ENCODE measurements at regions not wholly inside any gene's neighbourhood (a gene's known extent, or its start where the extent isn't known, plus 50 kb on each side); places are given as distances from the start of the nearest gene placed in this dataset.

GRCh38 chr1:58909914-58910681 is 126.3 kb upstream of the JUN start:
- H3K4me1 ChIP-seq (ENCODE audit: control insufficient read depth in 5 of 5, insufficient read depth in 5 of 5, low read length in 5 of 5), result peaks cover 0 to 16% (median 7%) of the 10 kb centered on the region in 5 donors
- no peak overlapping the region for H3K9ac ChIP-seq (ENCODE audit: low read length in 5 of 5)
- no peak overlapping the region for H3K27ac ChIP-seq (ENCODE audit: low read depth, low read length)
- peaks cover 0 to 6% (median 4%) of the 10 kb centered on the region in 5 donors for H3K9me3 ChIP-seq (ENCODE audit: control insufficient read depth in 5 of 5, low read length in 5 of 5)
- H3K4me3 ChIP-seq (ENCODE audit: low read depth in 1 of 5, low read length in 5 of 5), result no peak overlapping the region
- H3K27me3 ChIP-seq (ENCODE audit: control insufficient read depth in 5 of 5, insufficient read depth in 4 of 5, low read length in 5 of 5), result no peaks in the 10 kb centered on the region
- no peaks in the 10 kb centered on the region for H3K36me3 ChIP-seq (ENCODE audit: control insufficient read depth in 5 of 5, insufficient read depth in 5 of 5, low read length in 5 of 5)

GRCh38 chr1:58911841-58912499 is 128.1 kb upstream of the JUN start:
- H3K4me1 ChIP-seq (ENCODE audit: control insufficient read depth in 5 of 5, insufficient read depth in 5 of 5, low read length in 5 of 5), result peaks cover 0 to 16% (median 7%) of the 10 kb centered on the region in 5 donors
- no peak overlapping the region for H3K4me3 ChIP-seq (ENCODE audit: low read depth in 1 of 5, low read length in 5 of 5)
- H3K9me3 ChIP-seq (ENCODE audit: control insufficient read depth in 5 of 5, low read length in 5 of 5), result peaks cover 0 to 13% (median 7%) of the 10 kb centered on the region in 5 donors
- H3K36me3 ChIP-seq (ENCODE audit: control insufficient read depth in 5 of 5, insufficient read depth in 5 of 5, low read length in 5 of 5), result no peaks in the 10 kb centered on the region
- H3K27ac ChIP-seq (ENCODE audit: low read depth, low read length), result no peak overlapping the region
- no peaks in the 10 kb centered on the region for H3K27me3 ChIP-seq (ENCODE audit: control insufficient read depth in 5 of 5, insufficient read depth in 4 of 5, low read length in 5 of 5)
- no peak overlapping the region for H3K9ac ChIP-seq (ENCODE audit: low read length in 5 of 5)

- no peaks in the 10 kb centered on the region for H3K36me3 ChIP-seq (ENCODE audit: control insufficient read depth in 5 of 5, insufficient read depth in 5 of 5, low read length in 5 of 5)
- H3K9ac ChIP-seq (ENCODE audit: low read length in 5 of 5), result no peak overlapping the region
- H3K4me1 ChIP-seq (ENCODE audit: control insufficient read depth in 5 of 5, insufficient read depth in 5 of 5, low read length in 5 of 5), result peaks cover 0 to 7% (median 0%) of the 10 kb centered on the region in 5 donors
- H3K4me3 ChIP-seq (ENCODE audit: low read depth in 1 of 5, low read length in 5 of 5), result no peak overlapping the region
- no peak overlapping the region for H3K27ac ChIP-seq (ENCODE audit: low read depth, low read length)
- peaks cover 0 to 13% (median 7%) of the 10 kb centered on the region in 5 donors for H3K9me3 ChIP-seq (ENCODE audit: control insufficient read depth in 5 of 5, low read length in 5 of 5)
- no peaks in the 10 kb centered on the region for H3K27me3 ChIP-seq (ENCODE audit: control insufficient read depth in 5 of 5, insufficient read depth in 4 of 5, low read length in 5 of 5)
Measured at GRCh38 chr1:58914925-58915324, 131.1 kb upstream of the JUN start.

- Histone ChIP-seq H3K4me1 (ENCODE audit: control insufficient read depth in 5 of 5, insufficient read depth in 5 of 5, low read length in 5 of 5) (peaks cover 0 to 4% (median 3%) of the 10 kb centered on the region in 5 donors), H3K36me3 (ENCODE audit: control insufficient read depth in 5 of 5, insufficient read depth in 5 of 5, low read length in 5 of 5) (no peaks in the 10 kb centered on the region), H3K27me3 (ENCODE audit: control insufficient read depth in 5 of 5, insufficient read depth in 4 of 5, low read length in 5 of 5) (no peaks in the 10 kb centered on the region), H3K9ac (ENCODE audit: low read length in 5 of 5) (no peak overlapping the region), H3K4me3 (ENCODE audit: low read depth in 1 of 5, low read length in 5 of 5) (no peak overlapping the region), H3K27ac (ENCODE audit: low read depth, low read length) (no peak overlapping the region), H3K9me3 (ENCODE audit: control insufficient read depth in 5 of 5, low read length in 5 of 5) (peaks cover 0 to 13% (median 7%) of the 10 kb centered on the region in 5 donors)
Measured at GRCh38 chr1:58917436-58917835, 133.6 kb upstream of the JUN start.

- no peak overlapping the region for H3K27ac ChIP-seq (ENCODE audit: low read depth, low read length)
- H3K27me3 ChIP-seq (ENCODE audit: control insufficient read depth in 5 of 5, insufficient read depth in 4 of 5, low read length in 5 of 5), result no peaks in the 10 kb centered on the region
- no peak overlapping the region for H3K4me3 ChIP-seq (ENCODE audit: low read depth in 1 of 5, low read length in 5 of 5)
- H3K9ac ChIP-seq (ENCODE audit: low read length in 5 of 5), result no peak overlapping the region
- peaks cover 0 to 7% (median 4%) of the 10 kb centered on the region in 5 donors for H3K4me1 ChIP-seq (ENCODE audit: control insufficient read depth in 5 of 5, insufficient read depth in 5 of 5, low read length in 5 of 5)
- H3K9me3 ChIP-seq (ENCODE audit: control insufficient read depth in 5 of 5, low read length in 5 of 5), result peaks cover 0 to 13% (median 5%) of the 10 kb centered on the region in 5 donors
- H3K36me3 ChIP-seq (ENCODE audit: control insufficient read depth in 5 of 5, insufficient read depth in 5 of 5, low read length in 5 of 5), result no peaks in the 10 kb centered on the region
Measured at GRCh38 chr1:58919226-58919958, 135.5 kb upstream of the JUN start.

- Histone ChIP-seq H3K9me3 (ENCODE audit: control insufficient read depth in 5 of 5, low read length in 5 of 5) (peaks cover 0 to 9% (median 3%) of the 10 kb centered on the region in 5 donors), H3K27me3 (ENCODE audit: control insufficient read depth in 5 of 5, insufficient read depth in 4 of 5, low read length in 5 of 5) (no peaks in the 10 kb centered on the region), H3K4me1 (ENCODE audit: control insufficient read depth in 5 of 5, insufficient read depth in 5 of 5, low read length in 5 of 5) (peaks cover 0 to 7% (median 4%) of the 10 kb centered on the region in 5 donors), H3K9ac (ENCODE audit: low read length in 5 of 5) (no peak overlapping the region), H3K4me3 (ENCODE audit: low read depth in 1 of 5, low read length in 5 of 5) (no peak overlapping the region), H3K36me3 (ENCODE audit: control insufficient read depth in 5 of 5, insufficient read depth in 5 of 5, low read length in 5 of 5) (no peaks in the 10 kb centered on the region), H3K27ac (ENCODE audit: low read depth, low read length) (no peak overlapping the region)
Measured at GRCh38 chr1:58919959-58920321, 136.1 kb upstream of the JUN start.

- H3K9me3 ChIP-seq (ENCODE audit: control insufficient read depth in 5 of 5, low read length in 5 of 5), result no peaks in the 10 kb centered on the region
- no peaks in the 10 kb centered on the region for H3K36me3 ChIP-seq (ENCODE audit: control insufficient read depth in 5 of 5, insufficient read depth in 5 of 5, low read length in 5 of 5)
- H3K9ac ChIP-seq (ENCODE audit: low read length in 5 of 5), result no peak overlapping the region
- H3K27ac ChIP-seq (ENCODE audit: low read depth, low read length), result no peak overlapping the region
- peaks cover 0 to 13% (median 9%) of the 10 kb centered on the region in 5 donors for H3K4me1 ChIP-seq (ENCODE audit: control insufficient read depth in 5 of 5, insufficient read depth in 5 of 5, low read length in 5 of 5)
- H3K27me3 ChIP-seq (ENCODE audit: control insufficient read depth in 5 of 5, insufficient read depth in 4 of 5, low read length in 5 of 5), result no peaks in the 10 kb centered on the region
- H3K4me3 ChIP-seq (ENCODE audit: low read depth in 1 of 5, low read length in 5 of 5), result no peak overlapping the region
Measured at GRCh38 chr1:58921342-58921741, 137.5 kb upstream of the JUN start.

- H3K36me3 ChIP-seq (ENCODE audit: control insufficient read depth in 5 of 5, insufficient read depth in 5 of 5, low read length in 5 of 5), result no peaks in the 10 kb centered on the region
- no peak overlapping the region for H3K9ac ChIP-seq (ENCODE audit: low read length in 5 of 5)
- no peaks in the 10 kb centered on the region for H3K27me3 ChIP-seq (ENCODE audit: control insufficient read depth in 5 of 5, insufficient read depth in 4 of 5, low read length in 5 of 5)
- H3K4me1 ChIP-seq (ENCODE audit: control insufficient read depth in 5 of 5, insufficient read depth in 5 of 5, low read length in 5 of 5), result peaks cover 0 to 13% (median 11%) of the 10 kb centered on the region in 5 donors
- H3K4me3 ChIP-seq (ENCODE audit: low read depth in 1 of 5, low read length in 5 of 5), result no peak overlapping the region
- no peak overlapping the region for H3K27ac ChIP-seq (ENCODE audit: low read depth, low read length)
- no peaks in the 10 kb centered on the region for H3K9me3 ChIP-seq (ENCODE audit: control insufficient read depth in 5 of 5, low read length in 5 of 5)
Measured at GRCh38 chr1:58921751-58922150, 137.9 kb upstream of the JUN start.

GRCh38 chr1:58922302-58923089 is 138.6 kb upstream of the JUN start:
- Histone ChIP-seq H3K4me1 (ENCODE audit: control insufficient read depth in 5 of 5, insufficient read depth in 5 of 5, low read length in 5 of 5) (peaks cover 0 to 13% (median 11%) of the 10 kb centered on the region in 5 donors), H3K4me3 (ENCODE audit: low read depth in 1 of 5, low read length in 5 of 5) (no peak overlapping the region), H3K27ac (ENCODE audit: low read depth, low read length) (no peak overlapping the region), H3K27me3 (ENCODE audit: control insufficient read depth in 5 of 5, insufficient read depth in 4 of 5, low read length in 5 of 5) (no peaks in the 10 kb centered on the region), H3K9me3 (ENCODE audit: control insufficient read depth in 5 of 5, low read length in 5 of 5) (no peaks in the 10 kb centered on the region), H3K9ac (ENCODE audit: low read length in 5 of 5) (no peak overlapping the region), H3K36me3 (ENCODE audit: control insufficient read depth in 5 of 5, insufficient read depth in 5 of 5, low read length in 5 of 5) (no peaks in the 10 kb centered on the region)

Measured in subcutaneous abdominal adipose tissue (tissue), 5 donors.